ENCODE measurements at regions not wholly inside any gene's neighbourhood (a gene's known extent, or its start where the extent isn't known, plus 50 kb on each side); places are given as distances from the start of the nearest gene placed in this dataset.
"Not testable (repeated sequence)": the region's sequence is repeated elsewhere in the genome, so short reads cannot be mapped to it uniquely, and the experiment has no call there.

DNA sequence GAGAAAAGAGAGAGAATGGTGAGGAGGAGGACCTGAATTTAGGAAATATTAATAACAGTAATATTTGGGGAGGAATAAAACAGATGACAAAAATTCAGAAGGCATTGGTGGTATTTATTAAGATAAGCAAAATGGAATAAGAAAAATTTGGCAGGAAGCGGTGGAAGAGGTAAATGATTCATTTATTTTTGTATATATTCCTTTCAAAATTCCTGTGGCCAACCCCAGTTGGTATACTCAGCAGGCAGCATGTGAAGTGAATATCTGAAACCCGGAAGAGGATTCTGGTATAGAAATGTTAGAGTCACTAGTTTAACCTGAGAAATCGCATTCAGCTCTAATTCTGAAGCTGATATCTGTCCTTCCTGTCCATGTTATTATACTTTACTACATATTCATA, 792.0 kb downstream of the KCNJ2 start:
- DNase-seq, result no peak

DNA sequence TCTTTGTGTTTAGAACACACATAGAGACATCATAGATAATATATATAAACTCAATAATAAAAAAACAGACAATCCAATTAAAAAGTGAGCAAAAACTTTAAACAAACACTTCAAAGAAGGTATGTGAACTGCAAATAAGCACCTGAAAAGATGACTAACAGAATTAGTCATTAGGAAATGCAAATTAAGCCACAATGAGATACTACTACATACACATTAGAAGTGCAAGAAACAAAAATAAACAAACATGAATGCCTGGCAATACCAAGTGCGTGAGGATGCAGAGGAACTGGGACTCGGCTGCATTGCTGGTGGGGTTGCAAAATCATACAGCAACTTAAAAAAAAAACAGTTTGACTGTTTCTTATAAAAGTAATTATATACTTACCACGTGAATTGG, 799.0 kb downstream of the KCNJ2 start:
- no peak for DNase-seq

DNA sequence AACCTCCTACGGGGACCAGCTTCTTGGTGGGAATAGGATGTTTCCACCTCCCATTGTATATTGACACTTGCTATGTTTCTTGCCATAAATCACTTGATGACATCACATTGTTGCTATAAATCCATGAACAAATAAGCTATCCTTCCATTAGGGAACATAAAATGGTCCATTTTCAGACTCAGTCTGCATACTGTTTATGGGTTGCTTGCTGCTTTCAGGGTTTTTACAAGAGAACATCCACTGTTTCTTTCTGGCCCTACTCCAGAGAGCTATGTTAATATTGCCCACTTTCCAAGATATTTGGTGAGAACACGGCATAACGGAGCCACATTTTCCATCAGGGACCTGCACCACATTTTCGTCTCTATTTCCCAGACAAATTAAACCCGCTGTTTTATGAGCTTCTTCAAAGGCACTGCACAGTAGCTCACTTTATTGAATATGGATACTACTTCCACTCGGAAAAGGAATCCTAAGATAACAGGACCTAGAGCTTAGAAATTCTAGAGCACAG, 800.2 kb downstream of the KCNJ2 start:
- no peak for DNase-seq

DNA sequence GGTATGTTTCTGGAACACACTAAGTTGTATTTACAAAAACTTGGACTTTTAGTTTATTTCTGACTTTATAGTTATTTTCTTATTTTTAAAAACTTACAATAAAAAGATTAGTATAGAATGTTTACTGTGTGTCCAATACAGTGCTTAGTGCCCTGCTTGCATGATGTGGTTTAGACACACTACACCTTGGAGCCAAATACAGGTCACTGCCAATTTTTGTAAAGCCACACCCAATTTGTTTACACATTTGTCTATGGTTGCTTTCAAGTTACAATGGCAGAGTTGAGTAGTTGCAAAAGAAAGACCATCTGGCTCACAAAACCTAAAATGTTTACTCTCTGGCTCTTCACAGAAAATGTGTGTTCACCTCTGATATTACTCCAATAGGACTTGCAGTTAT, 807.1 kb downstream of the KCNJ2 start:
- no peak for DNase-seq

DNA sequence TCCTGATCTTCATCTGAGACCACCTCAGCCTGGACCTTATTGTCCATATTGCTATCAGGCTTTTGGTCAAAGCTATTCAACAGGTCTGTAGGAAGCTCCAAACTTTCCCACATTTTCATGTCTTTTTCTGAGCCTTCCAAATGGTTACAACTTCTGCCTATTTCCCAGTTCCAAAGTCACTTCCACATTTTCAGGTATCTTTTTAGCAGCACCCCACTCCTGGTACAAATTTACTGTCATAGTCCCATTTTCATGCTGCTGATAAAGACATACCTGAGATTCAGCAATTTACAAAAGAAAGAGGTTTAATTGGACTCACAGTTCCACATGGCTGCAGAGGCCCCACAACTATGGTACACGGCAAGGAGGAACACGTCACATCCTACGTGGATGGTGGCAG, 815.5 kb downstream of the KCNJ2 start:
- DNase-seq, result no peak

DNA sequence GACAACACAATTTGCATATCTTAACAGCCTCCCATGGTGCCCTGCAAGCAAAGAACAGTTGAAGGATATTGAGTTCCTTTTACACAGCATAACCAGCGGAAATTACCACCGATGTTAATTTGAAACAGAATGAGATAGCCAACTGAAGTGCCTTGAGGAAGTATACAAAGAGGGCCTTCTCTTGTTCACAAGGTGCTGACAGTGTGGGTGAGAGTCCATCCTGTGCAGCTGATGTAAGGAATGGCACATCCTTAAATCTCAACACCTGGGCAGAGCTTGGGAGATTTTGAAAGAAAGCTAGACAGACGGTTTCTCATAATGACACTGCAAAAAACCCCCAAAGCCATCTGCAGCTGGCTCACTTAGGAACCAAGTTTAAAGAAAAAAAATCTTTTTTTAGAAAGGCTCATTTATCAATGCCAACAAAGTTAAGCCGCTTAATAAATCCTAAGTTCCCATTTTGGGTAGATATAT, 818.6 kb downstream of the KCNJ2 start:
- no peak for DNase-seq

DNA sequence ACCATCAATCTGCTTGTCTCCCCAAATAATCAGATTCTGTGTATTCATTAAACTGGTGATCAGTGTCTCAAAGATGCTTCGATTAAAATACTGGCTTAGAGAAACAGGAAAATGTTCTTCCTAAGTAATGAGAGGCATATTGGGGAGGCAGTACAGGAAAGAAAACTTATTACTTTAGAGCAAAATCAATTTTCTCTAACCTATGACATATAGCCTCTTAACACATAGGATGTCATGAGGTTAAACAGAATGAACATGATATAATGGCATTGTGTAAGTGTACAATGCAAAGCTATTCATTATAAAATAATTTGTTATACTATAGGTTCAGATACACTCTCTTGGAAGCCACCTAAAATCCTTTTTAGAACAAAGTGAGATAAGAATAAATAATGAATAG, 819.3 kb downstream of the KCNJ2 start:
- DNase-seq, result no peak

DNA sequence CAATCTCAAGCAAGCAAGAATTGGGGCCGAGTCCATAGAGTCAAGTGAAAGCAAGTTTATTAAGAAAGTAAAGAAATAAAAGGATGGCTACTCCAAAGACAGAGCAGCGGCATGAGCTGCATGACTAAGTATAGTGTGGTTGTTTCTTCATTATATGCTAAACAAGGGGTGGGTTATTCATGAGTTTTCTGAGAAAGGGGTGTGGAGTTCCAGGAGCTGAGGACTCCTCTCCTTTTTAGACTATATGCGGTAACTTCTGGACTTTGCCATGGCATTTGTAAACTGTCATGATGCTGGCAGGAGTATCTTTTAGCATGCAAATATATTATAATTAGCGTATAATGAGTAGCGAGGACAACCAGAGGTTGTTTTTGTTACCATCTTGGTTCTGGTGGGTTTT, 819.9 kb downstream of the KCNJ2 start:
- DNase-seq, result no peak

DNA sequence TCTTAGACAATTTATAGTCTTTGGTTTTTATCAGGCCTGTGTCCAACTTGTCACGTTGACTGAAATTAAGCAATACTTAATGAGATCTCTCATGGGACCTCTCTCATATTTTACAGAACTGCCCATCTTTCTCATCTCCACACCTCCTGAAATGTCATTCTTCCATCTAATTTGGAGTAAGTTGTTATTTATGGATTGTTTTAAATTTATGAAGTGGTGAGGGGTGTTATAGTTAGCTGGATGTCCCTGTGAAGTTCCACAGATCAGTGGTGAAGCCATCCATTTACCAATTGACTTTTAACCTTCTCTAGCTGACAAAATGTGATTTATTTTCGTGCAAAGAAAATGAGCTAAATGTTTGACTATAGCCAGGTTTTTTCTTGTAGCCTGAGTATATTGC, 824.9 kb downstream of the KCNJ2 start:
- DNase-seq, result no peak

DNA sequence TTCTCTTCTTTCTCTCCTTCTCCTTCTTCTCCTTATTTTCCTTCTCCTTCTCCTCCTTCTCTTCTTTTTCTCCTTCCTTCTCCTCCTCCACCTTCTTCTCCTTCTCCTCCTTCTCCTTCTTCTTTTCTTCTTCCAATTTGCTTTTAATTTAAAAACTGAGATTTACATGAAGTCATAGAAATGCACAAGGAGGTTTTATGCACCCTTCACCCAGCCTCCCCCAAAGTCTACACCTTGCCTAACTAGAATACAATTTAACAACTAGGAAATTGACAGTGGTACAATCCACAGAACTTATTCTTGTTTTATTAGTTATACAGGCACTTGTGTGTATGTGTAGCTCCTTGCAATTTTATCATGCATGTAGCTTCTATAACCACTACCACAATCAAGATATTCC, 826.7 kb downstream of the KCNJ2 start:
- no peak for DNase-seq

DNA sequence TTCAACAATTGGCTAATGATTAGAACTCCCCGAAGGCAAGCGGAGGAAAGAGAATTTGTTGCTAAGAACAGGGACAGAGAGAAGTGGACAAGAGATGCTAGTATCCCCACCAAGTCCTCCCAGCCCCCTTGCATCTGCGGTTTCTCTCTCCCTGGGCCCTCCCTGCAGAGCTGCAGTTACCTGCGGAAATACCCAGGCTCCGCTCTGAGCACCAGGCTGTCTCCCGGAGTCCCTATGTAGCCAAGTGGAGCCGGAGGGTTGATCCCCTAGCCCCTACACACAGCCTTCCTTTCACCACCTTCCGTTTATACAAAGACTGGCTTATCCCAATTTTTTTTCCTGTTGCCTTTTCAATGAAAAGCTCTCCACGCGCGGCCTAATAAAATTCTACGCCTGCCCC, 834.4 kb downstream of the KCNJ2 start:
- DNase-seq, result no peak

DNA sequence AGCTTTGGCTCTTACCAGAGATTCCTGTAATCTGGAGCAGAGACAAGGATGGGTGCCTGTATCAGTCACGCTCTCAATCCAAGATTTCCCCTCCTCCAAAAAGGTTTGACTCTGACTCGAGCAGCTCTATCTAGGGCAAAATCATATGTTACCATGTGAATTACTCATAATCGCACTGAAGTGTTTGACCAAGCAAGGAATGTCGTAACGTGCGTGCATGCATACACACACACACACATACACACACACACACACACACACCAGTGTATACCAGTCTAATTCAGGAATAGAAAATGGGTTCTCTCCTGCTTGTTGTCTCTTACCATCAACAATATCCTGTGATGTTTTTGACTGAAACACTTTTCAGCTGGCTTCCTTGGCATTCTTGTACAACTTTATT, 835.1 kb downstream of the KCNJ2 start:
- no peak for DNase-seq

DNA sequence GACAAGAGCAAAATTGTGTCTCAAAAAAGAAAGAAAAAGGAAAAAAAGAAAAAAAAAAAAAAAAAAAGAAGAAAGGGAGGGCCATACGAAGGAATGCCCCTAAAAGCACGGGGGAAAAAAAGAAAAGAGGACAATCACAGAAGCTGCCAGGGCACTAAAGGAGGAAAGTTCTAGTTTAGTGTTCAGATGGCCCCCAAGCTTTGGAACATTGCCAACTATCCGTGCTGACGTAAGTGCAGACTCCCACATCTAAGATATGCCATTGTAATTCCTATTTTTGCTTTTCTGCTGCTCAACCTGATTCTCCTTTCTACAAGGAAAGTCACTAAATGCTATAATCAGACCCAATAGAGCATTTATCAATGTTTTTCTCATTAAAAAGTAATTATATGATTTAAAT, 842.1 kb downstream of the KCNJ2 start:
- DNase-seq, result no peak

DNA sequence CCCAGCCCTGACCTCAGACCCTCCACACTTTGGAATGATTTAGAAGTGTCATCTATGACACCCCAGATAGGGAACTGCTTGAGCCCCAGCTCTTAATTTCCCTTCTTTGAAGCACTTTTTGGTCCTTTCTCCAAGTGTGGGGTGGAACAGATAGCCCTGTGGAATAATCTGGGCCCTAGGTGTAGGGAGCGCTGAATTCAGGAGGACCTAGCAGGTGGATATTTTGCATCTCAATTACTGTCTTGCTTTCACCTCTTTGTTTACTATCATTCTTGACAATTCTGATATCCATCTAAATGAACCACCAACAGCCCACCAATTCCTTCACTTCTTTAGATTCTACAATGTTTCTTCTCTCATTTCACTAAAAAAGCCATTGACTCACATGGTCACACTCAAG, 850.4 kb downstream of the KCNJ2 start:
- DNase-seq, result no peak

DNA sequence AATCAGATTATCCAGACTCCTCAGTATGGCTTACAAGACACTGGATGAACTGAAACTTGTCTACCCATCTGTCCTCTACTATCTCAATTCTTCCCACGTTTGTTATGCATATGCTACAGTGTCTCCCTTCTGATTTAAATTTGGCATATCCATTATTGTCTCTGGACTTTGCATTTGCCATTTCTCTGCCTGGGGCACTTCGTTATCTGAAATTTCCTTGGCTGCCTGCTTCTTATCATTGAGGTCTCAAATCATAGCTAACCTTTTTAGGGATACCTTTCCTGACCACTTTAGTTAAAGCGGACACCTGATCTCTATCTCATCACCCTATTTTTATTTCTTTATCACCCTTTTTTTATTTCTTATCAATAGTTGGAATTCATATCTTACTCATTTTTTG, 853.4 kb downstream of the KCNJ2 start:
- DNase-seq, result no peak

DNA sequence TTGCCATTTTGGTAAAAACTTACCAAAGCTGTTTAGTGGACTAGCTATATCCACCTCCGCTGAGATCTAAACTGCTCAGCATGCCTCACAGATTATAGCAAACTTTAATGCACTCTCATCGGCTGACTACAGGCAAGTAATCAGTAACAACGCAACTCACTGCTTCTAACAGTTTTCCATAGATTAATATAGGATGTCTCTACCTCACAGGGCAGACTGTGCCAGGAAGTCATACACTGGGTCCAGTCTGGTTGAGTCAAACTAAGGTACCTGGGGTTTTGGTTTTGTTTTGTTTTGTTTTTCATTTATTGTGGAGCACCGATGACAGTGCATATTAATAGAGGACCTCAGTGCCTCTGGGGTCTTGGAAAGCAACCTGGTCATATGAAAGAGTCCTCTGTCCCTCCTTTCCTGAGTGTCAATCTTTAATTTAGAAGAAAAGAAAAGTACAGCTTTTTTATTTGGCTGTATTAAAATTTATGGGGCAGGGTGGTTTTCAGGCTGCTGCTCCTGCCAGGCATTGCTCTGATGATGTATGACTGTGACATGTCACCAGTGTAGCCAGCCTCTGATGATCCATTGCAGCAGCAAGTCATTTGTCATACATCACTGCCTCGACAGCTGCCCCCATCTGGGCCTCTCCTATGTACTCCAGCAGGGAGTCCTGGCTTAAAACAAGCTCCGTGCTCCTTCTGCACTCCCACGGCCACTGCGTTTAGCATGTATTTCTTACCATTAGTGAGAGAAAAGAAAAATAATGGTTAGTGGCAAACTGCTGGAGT, 854.1 kb downstream of the KCNJ2 start:
- DNase-seq, result no peak

DNA sequence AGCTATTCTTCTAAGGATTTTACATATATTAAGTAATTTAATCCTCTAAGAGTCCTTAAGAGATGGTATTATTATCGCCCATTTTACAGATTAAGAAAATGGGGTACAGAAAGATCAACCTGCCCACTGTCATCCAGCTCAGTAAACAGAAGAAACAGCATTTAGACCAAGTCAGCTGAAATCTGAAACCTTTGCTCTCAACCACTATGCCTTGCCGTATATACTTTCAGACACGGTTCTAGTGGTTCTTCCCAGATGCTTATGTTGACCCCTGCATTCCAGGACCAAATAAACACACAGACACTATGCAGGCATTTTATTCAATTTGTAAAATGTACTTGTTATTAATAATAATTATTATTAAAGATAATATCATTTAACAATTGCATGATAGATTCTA, 854.8 kb downstream of the KCNJ2 start:
- DNase-seq, result no peak

DNA sequence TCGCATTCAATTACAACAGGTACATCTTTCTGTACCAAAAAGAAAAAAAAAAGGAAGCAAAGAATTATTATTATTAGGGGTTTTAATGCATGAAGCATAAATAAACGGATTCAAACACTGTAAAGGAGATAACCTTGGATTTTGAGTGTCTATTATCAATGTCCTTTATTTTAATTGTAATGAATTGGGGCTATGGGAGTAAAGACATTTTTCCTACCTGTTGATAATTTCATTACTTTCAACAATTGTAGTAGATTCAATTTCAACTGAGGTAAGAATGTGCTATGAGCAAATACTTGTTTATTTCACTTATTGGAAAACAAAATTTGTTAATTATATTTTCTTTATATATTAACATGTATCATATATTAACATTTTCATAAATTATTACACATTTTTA, 855.6 kb downstream of the KCNJ2 start:
- no peak for DNase-seq

DNA sequence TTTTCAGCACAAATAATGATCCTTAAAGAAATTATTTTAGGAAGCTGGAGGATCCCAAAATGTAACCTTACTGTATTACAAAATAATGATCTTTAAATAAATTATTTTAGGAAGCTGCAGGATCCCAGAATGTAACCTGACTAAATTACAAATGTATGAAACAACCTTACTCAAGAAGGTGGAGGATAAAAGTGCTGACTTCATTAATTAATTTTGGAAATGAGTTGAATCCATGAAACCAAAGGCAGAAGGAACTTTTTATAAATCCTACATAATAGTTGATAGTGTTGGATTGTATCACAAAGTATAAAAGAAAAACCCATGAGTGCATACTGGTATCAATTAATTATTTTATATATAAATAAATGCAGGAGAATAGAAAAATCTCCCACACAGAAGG, 859.9 kb downstream of the KCNJ2 start:
- DNase-seq, result no peak

DNA sequence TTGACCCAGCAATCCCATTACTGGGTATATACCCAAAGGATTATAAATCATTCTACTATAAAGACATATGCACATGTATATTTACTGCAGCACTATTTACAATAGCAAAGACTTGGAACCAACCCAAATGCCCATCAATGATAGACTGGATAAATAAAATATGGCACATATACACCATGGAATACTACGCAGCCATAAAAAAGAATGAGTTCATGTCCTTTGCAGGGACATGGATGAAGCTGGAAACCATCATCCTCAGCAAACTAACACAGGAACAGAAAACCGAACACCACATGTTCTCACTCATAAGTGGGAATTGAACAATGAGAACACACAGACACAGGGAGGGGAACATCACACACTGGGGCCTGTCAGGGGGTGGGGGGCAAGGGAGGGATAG, 862.0 kb downstream of the KCNJ2 start:
- DNase-seq, result not testable (repeated sequence)

DNA sequence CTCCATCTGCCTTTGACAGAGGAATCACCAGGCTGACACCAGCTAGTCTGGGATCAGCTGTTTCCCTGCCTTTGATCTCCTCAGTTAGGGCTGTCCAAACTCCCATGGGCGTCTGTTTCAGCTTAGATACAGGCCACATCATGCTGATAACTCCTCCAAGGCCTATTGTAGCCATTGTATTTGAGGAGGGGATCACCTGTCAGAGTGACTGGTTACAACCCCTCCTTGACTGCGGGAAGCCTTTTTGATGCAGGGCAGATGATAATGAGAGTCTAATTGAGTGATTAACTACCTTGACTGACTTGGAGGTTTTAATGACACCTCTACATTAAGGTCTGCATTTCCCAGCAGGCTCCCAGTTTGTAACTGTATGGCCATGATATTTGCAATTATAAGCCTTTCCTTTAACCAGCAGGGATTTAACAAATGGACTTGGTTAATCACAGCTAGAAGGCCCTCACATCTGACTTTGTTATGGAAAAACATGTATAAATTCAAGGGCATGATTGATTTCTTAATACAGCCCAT, 863.5 kb downstream of the KCNJ2 start:
- no peak for DNase-seq

DNA sequence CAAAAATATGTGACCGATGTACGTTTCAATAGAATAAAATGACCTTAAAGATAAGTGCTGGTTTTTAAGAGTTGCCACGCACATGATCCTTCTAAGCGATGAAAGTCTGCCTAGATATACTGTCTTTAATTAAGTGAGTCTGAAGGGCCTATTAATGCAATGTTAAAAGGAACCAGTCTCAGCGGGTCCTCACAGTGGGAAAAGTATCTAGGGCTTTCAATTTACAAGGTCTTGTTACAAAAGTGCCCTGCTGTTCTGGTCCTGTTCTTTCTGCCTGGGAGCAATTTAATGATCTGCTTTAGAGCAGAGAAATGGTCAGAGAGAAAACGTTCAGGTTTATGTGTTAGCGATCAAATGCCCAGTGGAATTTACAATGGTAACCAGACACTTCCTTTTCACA, 864.0 kb downstream of the KCNJ2 start:
- no peak for DNase-seq

DNA sequence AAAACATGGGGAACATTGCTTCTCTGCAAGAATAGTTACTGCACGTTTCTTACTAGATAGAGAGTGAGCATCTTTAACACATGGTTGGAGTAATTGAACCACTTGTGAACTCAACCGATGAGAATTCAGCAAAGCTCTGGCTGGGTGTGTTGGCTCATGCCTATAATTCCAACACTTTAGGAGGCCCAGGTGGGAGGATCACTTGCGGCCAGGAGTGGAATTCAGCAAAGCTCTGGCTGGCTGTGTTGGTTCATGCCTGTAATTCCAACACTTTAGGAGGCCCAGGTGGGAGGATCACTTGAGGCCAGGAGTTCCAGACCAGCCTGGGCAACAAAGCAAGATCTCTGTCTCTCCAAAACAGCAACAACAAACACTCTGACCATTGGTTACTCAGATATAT, 865.9 kb downstream of the KCNJ2 start:
- DNase-seq, result no peak

DNA sequence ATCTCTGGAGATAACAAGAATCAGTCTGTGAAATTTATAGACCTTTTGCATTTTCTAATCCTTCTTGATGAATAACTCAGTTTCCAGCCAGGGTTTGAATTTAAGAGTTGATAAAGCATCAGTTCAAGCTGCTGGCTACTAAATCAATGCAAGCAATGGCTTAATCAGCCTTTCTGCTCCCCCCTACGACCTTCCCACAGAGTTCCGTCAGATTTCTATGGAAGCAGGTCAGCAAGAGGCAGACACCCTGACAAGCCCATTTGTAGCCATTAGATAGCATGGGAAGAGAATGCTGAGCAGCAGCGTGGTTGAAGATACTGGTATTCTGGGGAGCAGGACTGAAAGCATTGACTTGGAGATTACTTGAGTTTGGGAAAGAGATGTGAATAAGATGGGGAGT, 868.1 kb downstream of the KCNJ2 start:
- DNase-seq, result no peak

DNA sequence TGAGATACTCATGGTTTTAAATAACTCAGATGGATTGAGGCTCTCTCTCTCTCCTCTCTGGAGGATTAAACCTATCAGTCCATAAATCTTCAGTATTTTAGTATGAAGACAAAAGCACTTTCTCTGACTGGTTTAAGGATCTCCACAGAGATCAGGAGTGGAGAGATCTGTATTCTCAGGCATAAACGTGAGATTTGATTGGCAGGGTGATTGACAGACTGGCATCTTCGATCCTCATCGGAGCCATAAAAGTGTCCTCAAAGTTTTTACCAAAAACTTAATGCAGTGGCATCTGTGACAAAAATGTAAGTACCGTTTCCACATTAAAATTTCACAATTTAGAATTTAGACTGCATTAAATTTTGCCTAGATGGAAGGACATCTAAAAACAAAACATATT, 870.1 kb downstream of the KCNJ2 start:
- no peak for DNase-seq
